WI38 (cell line): ENCODE measurements at regions not wholly inside any gene's neighbourhood (a gene's known extent, or its start where the extent isn't known, plus 50 kb on each side); places are given as distances from the start of the nearest gene placed in this dataset.

Source experiments
- H3K4me3 ChIP-seq: 2 replicates; pipeline ENCODE4 v1.5.1; 2011; ENCODE audit warnings: low read depth, mild to moderate bottlenecking, control low read depth, low read length
- CTCF ChIP-seq: IDR thresholded peaks from 2 replicates; pipeline ENCODE4 v1.5.1; 2012; ENCODE audit warnings: low read depth, mild to moderate bottlenecking, control low read depth, low read length

- no peak for TF ChIP-seq CTCF
- H3K4me3 ChIP-seq, result no peak overlapping the region
These were observed 80.8 kb downstream of the C21orf91 start for GRCh38 chr21:17738176-17738953.

- H3K4me3 ChIP-seq, result no peak overlapping the region
- no peak for TF ChIP-seq CTCF
These were observed 83.1 kb downstream of the C21orf91 start for GRCh38 chr21:17736072-17736471.

- TF ChIP-seq CTCF, result no peak
- no peak overlapping the region for H3K4me3 ChIP-seq
These were observed 85.9 kb downstream of the C21orf91 start for GRCh38 chr21:17733209-17733608.

GRCh38 chr21:17732306-17732705 lies 86.8 kb downstream of the C21orf91 start:
- TF ChIP-seq CTCF, result no peak
- H3K4me3 ChIP-seq, result no peak overlapping the region

- no peak for TF ChIP-seq CTCF
- no peak overlapping the region for H3K4me3 ChIP-seq
These were observed 87.6 kb downstream of the C21orf91 start for GRCh38 chr21:17731554-17731953.

GRCh38 chr21:17730782-17731181 lies 88.4 kb downstream of the C21orf91 start:
- H3K4me3 ChIP-seq, result no peak overlapping the region
- no peak for TF ChIP-seq CTCF

- no peak overlapping the region for H3K4me3 ChIP-seq
- TF ChIP-seq CTCF, result no peak
These were observed 89.7 kb downstream of the C21orf91 start for GRCh38 chr21:17729455-17729854.
